OCI-LY1 (cell line): ENCODE measurements at regions not wholly inside any gene's neighbourhood (a gene's known extent, or its start where the extent isn't known, plus 50 kb on each side); places are given as distances from the start of the nearest gene placed in this dataset.

Source experiments
- H2AFZ ChIP-seq: fragments of 200-600 bp; sonication (generic), shearing (Covaris generic); 2 replicates; pipeline ENCODE4 v1.6.0; 2014; ENCODE audit warnings: antibody characterized with exemption, mild to moderate bottlenecking, low read length
- H3F3A ChIP-seq: fragments of 200-600 bp; sonication (generic), shearing (Covaris generic); 2 replicates; pipeline ENCODE4 v1.6.0; 2014; ENCODE audit warnings: mild to moderate bottlenecking, antibody characterized with exemption, low read length, moderate library complexity; ENCODE audit not compliant: insufficient read depth
- H3K27ac ChIP-seq: fragments of 200-600 bp; sonication (generic); 2 replicates; pipeline ENCODE4 v1.5.1; 2014; ENCODE audit warnings: low read length, mixed run types, mild to moderate bottlenecking, low read depth; ENCODE audit not compliant: poor library complexity, severe bottlenecking
- H3K27me3 ChIP-seq: fragments of 200-600 bp; sonication (generic); 2 replicates; pipeline ENCODE4 v1.6.0; 2014; ENCODE audit warnings: antibody characterized with exemption, mild to moderate bottlenecking, low read length, moderate library complexity; ENCODE audit not compliant: insufficient read depth
- H3K36me3 ChIP-seq: fragments of 200-600 bp; sonication (generic); 2 replicates; pipeline ENCODE4 v1.6.1; 2014; ENCODE audit warnings: mild to moderate bottlenecking, antibody characterized with exemption, low read length, moderate library complexity, mixed read lengths; ENCODE audit not compliant: insufficient read depth
- H3K4me1 ChIP-seq: fragments of 200-600 bp; sonication (generic); 2 replicates; pipeline ENCODE4 v1.5.1; 2014; ENCODE audit warnings: mild to moderate bottlenecking, low read length, moderate library complexity; ENCODE audit not compliant: insufficient read depth, severe bottlenecking
- H3K4me2 ChIP-seq: fragments of 200-600 bp; sonication (generic), shearing (Covaris generic); 2 replicates; pipeline ENCODE4 v1.6.1; 2014; ENCODE audit warnings: low read length
- H3K4me3 ChIP-seq: fragments of 200-600 bp; sonication (generic); 2 replicates; pipeline ENCODE4 v1.5.1; 2014; ENCODE audit warnings: low read length, low read depth, mild to moderate bottlenecking, mixed read lengths; ENCODE audit not compliant: poor library complexity, severe bottlenecking
- H3K79me2 ChIP-seq: fragments of 200-600 bp; shearing (Covaris generic); 2 replicates; pipeline ENCODE4 v1.6.1; 2016; ENCODE audit warnings: mixed run types, low read length, mixed read lengths; ENCODE audit not compliant: insufficient read depth
- H3K9ac ChIP-seq: fragments of 200-600 bp; sonication (generic), shearing (Covaris generic); 2 replicates; pipeline ENCODE4 v1.6.1; 2014; ENCODE audit warnings: mild to moderate bottlenecking, low read length, mixed read lengths
- H3K9me2 ChIP-seq: fragments of 200-600 bp; sonication (generic), shearing (Covaris generic); 2 replicates; pipeline ENCODE4 v1.6.1; 2014; ENCODE audit warnings: low read depth, mild to moderate bottlenecking, low read length, mixed read lengths
- H3K9me3 ChIP-seq: fragments of 200-600 bp; shearing (Covaris generic); 2 replicates; pipeline ENCODE4 v1.6.1; 2014; ENCODE audit warnings: low read length, mixed read lengths
- H4K20me1 ChIP-seq: fragments of 200-600 bp; sonication (generic), shearing (Covaris generic); 2 replicates; pipeline ENCODE4 v1.6.0; 2016; ENCODE audit warnings: mild to moderate bottlenecking, low read length; ENCODE audit not compliant: insufficient read depth
- CTCF ChIP-seq: fragments of 200-600 bp; sonication (generic), shearing (Covaris generic); IDR thresholded peaks from 2 replicates; pipeline ENCODE4 v1.5.1; 2017; ENCODE audit warnings: mild to moderate bottlenecking, antibody characterized with exemption, low read length, moderate library complexity, mixed read lengths
- EZH2 ChIP-seq: fragments of 200-600 bp; sonication (generic), shearing (Covaris generic); IDR thresholded peaks from 2 replicates; pipeline ENCODE4 v1.8.0; 2017; ENCODE audit warnings: borderline replicate concordance, mixed run types, mild to moderate bottlenecking, antibody characterized with exemption, low read length, moderate library complexity, mixed read lengths

- Histone ChIP-seq H3K4me3 (no peak overlapping the region), H3K4me2 (no peak overlapping the region)
Measured at GRCh38 chr15:26081758-26082220, 218.7 kb upstream of the ATP10A start.

GRCh38 chr15:26075770-26076169 lies 212.6 kb upstream of the ATP10A start:
- Histone ChIP-seq H3K27ac (no peak overlapping the region), H2AFZ (no peak overlapping the region), H3K9ac (no peak overlapping the region), H3K9me2 (no peaks in the 10 kb centered on the region), H3F3A (no peaks in the 10 kb centered on the region), H3K4me3 (no peak overlapping the region), H3K4me2 (no peak overlapping the region), H3K27me3 (no peaks in the 10 kb centered on the region), H3K36me3 (no peaks in the 10 kb centered on the region), H3K9me3 (no peaks in the 10 kb centered on the region), H4K20me1 (no peaks in the 10 kb centered on the region), H3K4me1 (no peaks in the 10 kb centered on the region), H3K79me2 (no peaks in the 10 kb centered on the region)
- no peak for TF ChIP-seq CTCF
- TF ChIP-seq EZH2 = no peak

More at GRCh38 chr15:26081758-26082220, 218.7 kb upstream of the ATP10A start:
- Histone ChIP-seq H3F3A (no peaks in the 10 kb centered on the region), H3K27ac (no peak overlapping the region), H3K79me2 (no peaks in the 10 kb centered on the region), H3K9me2 (no peaks in the 10 kb centered on the region), H3K9me3 (no peaks in the 10 kb centered on the region), H2AFZ (no peak overlapping the region), H3K36me3 (no peaks in the 10 kb centered on the region), H3K4me1 (no peaks in the 10 kb centered on the region), H3K27me3 (no peaks in the 10 kb centered on the region), H4K20me1 (no peaks in the 10 kb centered on the region), H3K9ac (no peak overlapping the region)
- no peak for TF ChIP-seq EZH2
- TF ChIP-seq CTCF = no peak

GRCh38 chr15:26073430-26074333 lies 210.6 kb upstream of the ATP10A start:
- Histone ChIP-seq H3K9me3 (no peaks in the 10 kb centered on the region), H3K4me2 (no peak overlapping the region)

More at GRCh38 chr15:26073430-26074333, 210.6 kb upstream of the ATP10A start:
- Histone ChIP-seq H3K4me1 (no peaks in the 10 kb centered on the region), H3K27me3 (no peaks in the 10 kb centered on the region), H3F3A (no peaks in the 10 kb centered on the region), H3K79me2 (no peaks in the 10 kb centered on the region), H3K36me3 (no peaks in the 10 kb centered on the region), H3K4me3 (no peak overlapping the region), H3K9me2 (no peaks in the 10 kb centered on the region), H4K20me1 (no peaks in the 10 kb centered on the region), H2AFZ (no peak overlapping the region), H3K9ac (no peak overlapping the region), H3K27ac (no peak overlapping the region)
- TF ChIP-seq CTCF = no peak
- no peak for TF ChIP-seq EZH2
